ENCODE measurements at regions not wholly inside any gene's neighbourhood (a gene's known extent, or its start where the extent isn't known, plus 50 kb on each side); places are given as distances from the start of the nearest gene placed in this dataset.

DNA sequence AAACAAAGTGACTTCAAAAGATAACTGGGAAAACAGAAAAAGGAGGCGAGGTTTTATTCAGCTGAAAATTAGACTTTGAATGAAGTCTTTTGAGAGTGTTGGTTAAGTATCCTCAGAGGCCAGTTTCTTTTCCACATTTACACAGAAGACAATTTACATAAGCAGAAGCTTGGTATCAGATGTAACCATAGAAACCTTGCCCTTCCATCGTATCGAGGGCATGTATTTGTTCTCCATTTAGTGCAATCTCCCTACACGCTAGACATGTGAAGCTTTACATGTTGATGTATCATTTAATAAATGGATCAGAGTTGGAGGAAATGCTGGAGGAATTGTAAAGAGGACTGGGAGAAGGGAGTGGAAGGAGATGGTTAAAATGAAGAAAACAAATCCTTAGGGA, 161.0 kb upstream of the CRBN start:
- TF ChIP-seq, protein P1, sequence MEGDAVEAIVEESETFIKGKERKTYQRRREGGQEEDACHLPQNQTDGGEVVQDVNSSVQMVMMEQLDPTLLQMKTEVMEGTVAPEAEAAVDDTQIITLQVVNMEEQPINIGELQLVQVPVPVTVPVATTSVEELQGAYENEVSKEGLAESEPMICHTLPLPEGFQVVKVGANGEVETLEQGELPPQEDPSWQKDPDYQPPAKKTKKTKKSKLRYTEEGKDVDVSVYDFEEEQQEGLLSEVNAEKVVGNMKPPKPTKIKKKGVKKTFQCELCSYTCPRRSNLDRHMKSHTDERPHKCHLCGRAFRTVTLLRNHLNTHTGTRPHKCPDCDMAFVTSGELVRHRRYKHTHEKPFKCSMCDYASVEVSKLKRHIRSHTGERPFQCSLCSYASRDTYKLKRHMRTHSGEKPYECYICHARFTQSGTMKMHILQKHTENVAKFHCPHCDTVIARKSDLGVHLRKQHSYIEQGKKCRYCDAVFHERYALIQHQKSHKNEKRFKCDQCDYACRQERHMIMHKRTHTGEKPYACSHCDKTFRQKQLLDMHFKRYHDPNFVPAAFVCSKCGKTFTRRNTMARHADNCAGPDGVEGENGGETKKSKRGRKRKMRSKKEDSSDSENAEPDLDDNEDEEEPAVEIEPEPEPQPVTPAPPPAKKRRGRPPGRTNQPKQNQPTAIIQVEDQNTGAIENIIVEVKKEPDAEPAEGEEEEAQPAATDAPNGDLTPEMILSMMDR (IDR thresholded peaks at IDR 0.05) = no peak
- no peak for TF ChIP-seq EP300 (IDR thresholded peaks at IDR 0.05)
